ENCODE measurements at regions not wholly inside any gene's neighbourhood (a gene's known extent, or its start where the extent isn't known, plus 50 kb on each side); places are given as distances from the start of the nearest gene placed in this dataset.
A peak's percentile ranks its signal among the peaks of the same experiment; 100 is the strongest.

DNA sequence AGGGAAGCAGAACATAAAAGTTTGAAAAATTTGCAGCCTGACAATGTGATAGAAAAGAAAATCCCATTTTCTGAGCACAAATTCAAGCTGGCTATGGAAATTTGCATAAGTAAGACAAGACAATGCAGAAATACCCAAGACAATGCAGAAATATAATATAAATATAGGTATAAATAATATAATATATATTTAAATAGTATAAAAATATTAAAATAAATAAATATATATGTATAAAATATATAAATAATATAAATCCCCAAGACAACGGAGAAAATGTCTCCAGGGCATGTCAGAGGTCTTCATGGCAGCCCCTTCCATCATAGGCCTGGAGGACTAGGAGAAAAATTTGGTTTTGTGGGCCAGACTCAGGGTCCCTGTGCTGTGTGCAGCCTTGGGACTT lies 125.0 kb upstream of the AADAT start (continued):
- TF ChIP-seq TRIM25 (IDR thresholded peaks at IDR 0.05; ENCODE audit: borderline replicate concordance) (no peak), ATF7 (IDR thresholded peaks at IDR 0.05) (no peak), SMAD4 (CRISPR knock-in tag; conservative IDR thresholded peaks at IDR 0.05) (no peak), CBFA2T3 (IDR thresholded peaks at IDR 0.05) (no peak), RBM15 (IDR thresholded peaks at IDR 0.05; ENCODE audit: insufficient read depth, low read length) (no peak), DACH1 (IDR thresholded peaks at IDR 0.05; ENCODE audit: partially characterized antibody) (no peak), FOXJ3 (CRISPR knock-in tag; IDR thresholded peaks at IDR 0.05) (no peak)

DNA sequence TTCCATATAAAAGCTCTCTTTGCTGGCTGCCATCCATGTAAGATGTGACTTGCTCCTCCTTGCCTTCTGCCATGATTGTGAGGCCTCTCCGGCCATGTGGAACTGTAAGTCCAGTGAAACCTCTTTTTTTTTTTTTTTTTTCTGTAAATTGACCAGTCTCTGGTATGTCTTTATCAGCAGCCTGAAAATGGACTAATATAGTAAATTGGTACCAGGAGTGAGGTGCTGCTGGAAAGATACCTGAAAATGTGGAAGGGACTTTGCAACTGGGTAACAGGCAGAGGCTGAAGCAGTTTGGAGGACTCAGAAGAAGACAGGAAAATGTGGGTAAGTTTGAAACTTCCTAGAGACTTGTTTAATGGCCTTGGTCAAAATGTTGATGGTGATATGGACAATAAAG lies 124.3 kb upstream of the AADAT start:
- FAIRE-seq, result no peak
- Histone ChIP-seq H3K9me3 (replicated peaks; ENCODE audit: control insufficient read depth, insufficient read depth, low read depth, low read length) (peaks cover 2% of the 10 kb centered on the region; the same call in 1 of the 2 replicates), H3K4me3 (no peak overlapping the region), H3K9me1 (ENCODE audit: control insufficient read depth, insufficient read depth, low read length) (no peaks in the 10 kb centered on the region), H3K9ac (ENCODE audit: insufficient read depth in 1 of 2, low read depth in 2 of 2, low read length in 2 of 2) (no peak overlapping the region), H3K4me2 (ENCODE audit: insufficient read depth, low read length) (no peak overlapping the region), H3K79me2 (ENCODE audit: control insufficient read depth, insufficient read depth, low read length) (no peaks in the 10 kb centered on the region), H3K27ac (ENCODE audit: extremely low read depth, low read depth, low read length) (no peak overlapping the region), H2AFZ (ENCODE audit: low read depth, low read length) (no peak overlapping the region), H4K20me1 (replicated peaks; ENCODE audit: control insufficient read depth, insufficient read depth, low read length) (no peaks in the 10 kb centered on the region), H3K4me1 (replicated peaks in 1 of 2; ENCODE audit: control insufficient read depth in 2 of 2, insufficient read depth in 2 of 2, low read length in 2 of 2) (no peaks in the 10 kb centered on the region), H3K27me3 (ENCODE audit: control insufficient read depth in 2 of 2, insufficient read depth in 2 of 2, low read length in 2 of 2) (no peaks in the 10 kb centered on the region), H3K36me3 (ENCODE audit: control insufficient read depth, insufficient read depth, low read length) (no peaks in the 10 kb centered on the region)
- no peak for ATAC-seq
- intact Hi-C loops (cut with micrococcal nuclease), result no loop called here
- POLR2A ChIA-PET, result no interaction called here
- in situ Hi-C loops (cut with MboI), result no loop called here
- CTCF ChIA-PET (ENCODE audit: low intra/inter-chr PET ratio), result no interaction called here
- 0% methylated on average over 1 of the region's 1 CpG for WGBS (ENCODE audit: insufficient coverage, low coverage, missing lambda C conversion rate)
- TF ChIP-seq ZNF707 (CRISPR knock-in tag; conservative IDR thresholded peaks at IDR 0.05) (peak; percentile 84), ZNF431 (CRISPR knock-in tag; IDR thresholded peaks at IDR 0.05) (peak; percentile 55; the same call in 1 of the 2 replicates), BRD9 (IDR thresholded peaks at IDR 0.05; ENCODE audit: low read depth, partially characterized antibody) (no peak)
- no TSS peak for BruUV-seq (replicated peaks)
- no peak for DNase-seq (ENCODE audit: extremely low read depth in 1 of 4, low spot score in 3 of 4)

Data from K562 (cell line).